Activated naive CD4-positive, alpha-beta T cell treated with anti-CD3 and anti-CD28 coated beads, Interleukin-2, amount 10 ng/mL, durations not matched to agents 7 days and 5 days (primary cell): ENCODE measurements at regions not wholly inside any gene's neighbourhood (a gene's known extent, or its start where the extent isn't known, plus 50 kb on each side); places are given as distances from the start of the nearest gene placed in this dataset.

Source experiments
- CTCF ChIA-PET: fragments of 350-600 bp; sonication (Branson Sonifier 250); formaldehyde crosslinking; loops from one replicate; lab custom pipeline; 2021; ENCODE audit warnings: antibody characterized with exemption; lab: Charles Lee
- DNase-seq: peaks from one replicate; pipeline ENCODE4 v3.0.0-alpha.2; 2020
- H3K27ac Mint-ChIP-seq: one replicate; pipeline ENCODE4 v1.8.0; 2021; ENCODE audit warnings: mild to moderate bottlenecking, moderate library complexity, mixed read lengths
- H3K27me3 Mint-ChIP-seq: one replicate; pipeline ENCODE4 v1.8.0; 2021; ENCODE audit warnings: mild to moderate bottlenecking, mixed read lengths
- H3K36me3 Mint-ChIP-seq: one replicate; pipeline ENCODE4 v1.8.0; 2021; ENCODE audit warnings: mixed read lengths
- H3K4me1 Mint-ChIP-seq: one replicate; pipeline ENCODE4 v1.8.0; 2021; ENCODE audit warnings: mixed read lengths
- H3K4me3 Mint-ChIP-seq: one replicate; pipeline ENCODE4 v1.8.0; 2021; ENCODE audit warnings: mild to moderate bottlenecking, moderate library complexity, mixed read lengths
- H3K9me3 Mint-ChIP-seq: one replicate; pipeline ENCODE4 v1.8.0; 2021; ENCODE audit warnings: mixed read lengths

GRCh38 chr4:34181891-34182290 lies 2062.4 kb downstream of the ARAP2 start:
- Mint-ChIP-seq H3K27ac (no peak overlapping the region), H3K27me3 (no peaks in the 10 kb centered on the region), H3K4me1 (no peaks in the 10 kb centered on the region), H3K4me3 (no peak overlapping the region), H3K9me3 (peaks cover 9% of the 10 kb centered on the region), H3K36me3 (no peaks in the 10 kb centered on the region)
- CTCF ChIA-PET = no interaction called here
- no peak for DNase-seq

DNA sequence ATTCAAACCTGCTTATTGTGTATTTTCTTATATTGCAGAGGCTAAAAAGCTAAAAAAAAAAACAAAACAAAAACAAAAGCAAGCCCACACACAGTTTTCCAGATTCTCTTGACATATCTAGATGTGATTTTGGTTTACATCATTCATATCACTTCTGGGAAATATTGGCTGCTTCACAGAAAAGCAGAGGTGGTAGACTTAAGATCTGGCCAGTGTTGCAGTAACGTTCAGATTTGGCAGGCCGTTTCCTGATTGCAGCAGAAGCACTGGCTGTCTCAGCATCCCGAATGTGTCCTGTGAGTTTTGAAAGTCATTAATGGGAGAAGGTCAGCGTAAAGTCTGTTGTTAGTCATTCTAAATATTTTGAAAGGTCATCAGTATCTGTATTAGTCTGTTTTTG lies 2062.0 kb downstream of the ARAP2 start:
- H3K27ac Mint-ChIP-seq = no peak overlapping the region
- CTCF ChIA-PET = no interaction called here
- peaks cover 7% of the 10 kb centered on the region for H3K9me3 Mint-ChIP-seq
- no peaks in the 10 kb centered on the region for H3K27me3 Mint-ChIP-seq
- H3K36me3 Mint-ChIP-seq = no peaks in the 10 kb centered on the region
- no peak overlapping the region for H3K4me3 Mint-ChIP-seq
- H3K4me1 Mint-ChIP-seq = no peaks in the 10 kb centered on the region
- DNase-seq = no peak

- no peak for DNase-seq
- no peaks in the 10 kb centered on the region for H3K4me1 Mint-ChIP-seq
- no peak overlapping the region for H3K27ac Mint-ChIP-seq
- H3K27me3 Mint-ChIP-seq = no peaks in the 10 kb centered on the region
- H3K36me3 Mint-ChIP-seq = no peaks in the 10 kb centered on the region
- H3K4me3 Mint-ChIP-seq = no peak overlapping the region
- CTCF ChIA-PET = no interaction called here
- H3K9me3 Mint-ChIP-seq = peaks cover 7% of the 10 kb centered on the region
Observed at GRCh38 chr4:34183926-34184325, 2060.4 kb downstream of the ARAP2 start.

GRCh38 chr4:34187056-34187455 lies 2057.3 kb downstream of the ARAP2 start:
- DNase-seq = no peak
- Mint-ChIP-seq H3K36me3 (no peaks in the 10 kb centered on the region), H3K4me3 (no peak overlapping the region), H3K27ac (no peak overlapping the region), H3K4me1 (no peaks in the 10 kb centered on the region), H3K9me3 (peaks cover 8% of the 10 kb centered on the region), H3K27me3 (no peaks in the 10 kb centered on the region)
- CTCF ChIA-PET = no interaction called here

DNA sequence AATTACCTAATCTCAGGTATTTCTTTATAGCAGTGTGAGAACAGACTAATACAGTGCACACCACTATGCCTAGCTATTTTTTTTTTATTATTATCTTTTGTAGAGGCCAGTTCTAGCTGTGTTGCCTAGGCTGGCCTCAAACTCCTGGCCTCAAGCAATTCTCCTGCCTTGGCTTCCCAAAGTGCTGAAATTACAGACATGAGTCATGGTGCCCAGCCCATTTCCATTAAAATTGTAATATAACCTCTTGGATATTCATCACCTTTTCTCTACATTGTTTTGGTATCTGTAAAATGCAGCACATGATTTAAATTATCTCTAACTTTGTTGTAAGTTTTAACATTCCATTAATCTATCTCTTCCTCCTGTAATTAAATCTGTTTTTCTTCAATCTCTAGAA lies 2052.9 kb downstream of the ARAP2 start:
- DNase-seq = no peak
- no peak overlapping the region for H3K4me3 Mint-ChIP-seq
- H3K9me3 Mint-ChIP-seq = peaks cover 3% of the 10 kb centered on the region
- no peak overlapping the region for H3K27ac Mint-ChIP-seq
- no peaks in the 10 kb centered on the region for H3K36me3 Mint-ChIP-seq
- no peaks in the 10 kb centered on the region for H3K4me1 Mint-ChIP-seq
- CTCF ChIA-PET = no interaction called here
- no peaks in the 10 kb centered on the region for H3K27me3 Mint-ChIP-seq

DNA sequence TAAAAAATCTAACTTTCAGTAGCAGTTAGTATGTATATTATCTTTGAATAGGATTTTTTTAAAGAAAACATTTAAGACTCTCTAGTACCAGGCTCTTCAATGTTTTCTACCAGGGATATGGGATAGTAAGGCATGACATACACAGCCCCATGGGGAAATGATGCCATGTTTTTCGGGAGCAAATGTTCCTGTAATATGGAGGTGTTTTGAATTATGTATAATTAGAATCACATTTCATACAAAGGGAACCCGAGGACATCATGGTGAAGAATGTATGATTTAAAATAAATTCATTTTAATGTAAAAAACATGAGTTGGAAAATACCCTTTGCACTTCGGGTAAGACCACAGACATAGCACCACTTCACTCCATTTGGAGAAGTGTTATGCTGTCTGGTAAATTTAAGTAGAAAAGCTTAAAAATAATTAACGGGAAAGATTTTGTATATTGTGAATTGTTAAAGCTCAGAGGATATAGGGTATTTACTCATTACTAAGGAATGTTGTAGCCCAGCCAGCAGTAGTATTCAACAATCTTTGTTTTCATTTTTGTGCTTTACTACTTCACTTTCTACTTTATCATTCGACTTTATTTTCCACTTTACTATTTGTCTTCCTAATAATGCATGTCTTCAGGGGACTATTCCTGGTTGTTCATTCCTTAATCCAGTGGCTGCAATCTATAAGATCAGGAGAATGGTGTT lies 2050.7 kb downstream of the ARAP2 start:
- Mint-ChIP-seq H3K4me3 (no peak overlapping the region), H3K27ac (no peak overlapping the region), H3K9me3 (peaks cover 3% of the 10 kb centered on the region), H3K36me3 (no peaks in the 10 kb centered on the region), H3K4me1 (no peaks in the 10 kb centered on the region), H3K27me3 (no peaks in the 10 kb centered on the region)
- CTCF ChIA-PET = no interaction called here
- DNase-seq = no peak

GRCh38 chr4:34194585-34194984 lies 2049.7 kb downstream of the ARAP2 start:
- CTCF ChIA-PET = no interaction called here
- DNase-seq = no peak
- no peaks in the 10 kb centered on the region for H3K36me3 Mint-ChIP-seq
- no peak overlapping the region for H3K27ac Mint-ChIP-seq
- H3K4me1 Mint-ChIP-seq = no peaks in the 10 kb centered on the region
- H3K4me3 Mint-ChIP-seq = no peak overlapping the region
- H3K27me3 Mint-ChIP-seq = no peaks in the 10 kb centered on the region
- H3K9me3 Mint-ChIP-seq = no peaks in the 10 kb centered on the region

- no peaks in the 10 kb centered on the region for H3K27me3 Mint-ChIP-seq
- no peak overlapping the region for H3K27ac Mint-ChIP-seq
- H3K9me3 Mint-ChIP-seq = peaks cover 8% of the 10 kb centered on the region
- H3K4me3 Mint-ChIP-seq = no peak overlapping the region
- H3K36me3 Mint-ChIP-seq = no peaks in the 10 kb centered on the region
- no peak for DNase-seq
- H3K4me1 Mint-ChIP-seq = no peaks in the 10 kb centered on the region
- CTCF ChIA-PET = no interaction called here
Observed at GRCh38 chr4:34196375-34196774, 2047.9 kb downstream of the ARAP2 start.

- CTCF ChIA-PET = no interaction called here
- H3K9me3 Mint-ChIP-seq = peaks cover 11% of the 10 kb centered on the region
Observed at GRCh38 chr4:34198966-34199365, 2045.3 kb downstream of the ARAP2 start.

GRCh38 chr4:34200535-34200934 lies 2043.8 kb downstream of the ARAP2 start:
- H3K27ac Mint-ChIP-seq = no peak overlapping the region
- H3K4me1 Mint-ChIP-seq = no peaks in the 10 kb centered on the region
- H3K4me3 Mint-ChIP-seq = no peak overlapping the region
- H3K27me3 Mint-ChIP-seq = no peaks in the 10 kb centered on the region
- CTCF ChIA-PET = no interaction called here
- peaks cover 11% of the 10 kb centered on the region for H3K9me3 Mint-ChIP-seq
- no peak for DNase-seq
- no peaks in the 10 kb centered on the region for H3K36me3 Mint-ChIP-seq

More at GRCh38 chr4:34198966-34199365, 2045.3 kb downstream of the ARAP2 start:
- no peak overlapping the region for H3K4me3 Mint-ChIP-seq
- no peaks in the 10 kb centered on the region for H3K36me3 Mint-ChIP-seq
- no peaks in the 10 kb centered on the region for H3K4me1 Mint-ChIP-seq
- no peak for DNase-seq
- H3K27ac Mint-ChIP-seq = no peak overlapping the region
- no peaks in the 10 kb centered on the region for H3K27me3 Mint-ChIP-seq

DNA sequence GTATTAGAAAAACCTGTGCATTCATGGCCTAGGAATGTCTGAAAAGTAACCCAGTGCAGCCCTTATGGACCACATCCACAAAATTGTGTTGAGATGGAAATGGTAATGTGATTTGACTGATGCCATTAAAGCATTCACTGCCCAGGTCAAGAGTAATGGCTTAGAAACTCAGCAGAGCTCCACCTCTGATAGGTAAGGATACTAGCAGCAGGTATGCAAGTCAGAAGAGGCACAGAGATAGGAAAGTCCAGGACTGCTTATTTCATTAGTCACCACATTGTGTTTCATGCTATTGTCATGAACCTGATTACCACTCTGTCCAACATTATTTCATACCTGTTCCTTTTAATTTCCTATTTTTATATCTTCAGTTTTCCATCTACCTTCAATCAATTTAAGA lies 2042.2 kb downstream of the ARAP2 start:
- no peaks in the 10 kb centered on the region for H3K36me3 Mint-ChIP-seq
- H3K9me3 Mint-ChIP-seq = peaks cover 13% of the 10 kb centered on the region
- no peak overlapping the region for H3K4me3 Mint-ChIP-seq
- no peaks in the 10 kb centered on the region for H3K4me1 Mint-ChIP-seq
- CTCF ChIA-PET = no interaction called here
- no peak for DNase-seq
- H3K27me3 Mint-ChIP-seq = no peaks in the 10 kb centered on the region
- H3K27ac Mint-ChIP-seq = no peak overlapping the region

DNA sequence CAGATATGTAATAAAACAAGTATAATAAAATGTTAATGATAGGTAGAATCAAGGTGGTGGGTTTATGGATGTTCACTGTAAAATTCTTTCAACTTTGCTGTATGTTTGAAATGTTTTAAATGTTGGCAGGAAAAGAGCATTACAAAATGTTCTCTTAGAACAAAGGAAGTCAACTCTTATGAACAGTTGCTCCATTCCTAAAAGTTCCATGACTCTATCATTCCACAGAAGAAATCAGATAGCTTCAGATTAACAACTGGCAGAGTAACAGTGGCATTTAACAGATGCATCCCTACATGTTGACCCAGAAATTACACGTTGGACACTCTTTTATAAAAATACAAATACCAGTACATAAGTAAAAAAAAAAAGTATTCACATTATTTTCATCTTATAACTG lies 2023.7 kb downstream of the ARAP2 start:
- no peaks in the 10 kb centered on the region for H3K4me1 Mint-ChIP-seq
- H3K27me3 Mint-ChIP-seq = no peaks in the 10 kb centered on the region
- CTCF ChIA-PET = no interaction called here
- no peak overlapping the region for H3K27ac Mint-ChIP-seq
- H3K9me3 Mint-ChIP-seq = peaks cover 8% of the 10 kb centered on the region
- no peak for DNase-seq
- H3K36me3 Mint-ChIP-seq = no peaks in the 10 kb centered on the region
- H3K4me3 Mint-ChIP-seq = no peak overlapping the region

DNA sequence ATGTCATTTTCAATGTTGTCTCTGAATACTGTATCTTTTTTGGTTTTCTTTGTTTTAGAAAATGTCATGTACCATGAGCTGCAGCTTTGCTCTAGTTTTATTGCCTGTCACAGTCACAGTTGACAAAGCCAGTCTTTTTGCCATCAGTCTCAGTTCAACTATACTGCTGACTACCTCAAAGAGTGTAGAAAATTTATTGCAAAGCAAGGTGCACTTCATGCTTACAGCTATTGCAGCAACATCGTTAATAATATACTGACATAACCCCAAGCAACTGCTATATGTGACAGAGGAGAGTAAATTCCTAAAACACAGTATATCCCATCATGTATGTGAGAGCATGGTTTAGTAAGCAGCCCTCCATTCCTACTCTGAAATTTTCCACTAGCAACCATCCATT lies 2022.3 kb downstream of the ARAP2 start:
- no peak overlapping the region for H3K27ac Mint-ChIP-seq
- H3K27me3 Mint-ChIP-seq = no peaks in the 10 kb centered on the region
- DNase-seq = no peak
- H3K4me1 Mint-ChIP-seq = no peaks in the 10 kb centered on the region
- H3K9me3 Mint-ChIP-seq = peaks cover 8% of the 10 kb centered on the region
- no peaks in the 10 kb centered on the region for H3K36me3 Mint-ChIP-seq
- CTCF ChIA-PET = no interaction called here
- no peak overlapping the region for H3K4me3 Mint-ChIP-seq

GRCh38 chr4:34236118-34236517 lies 2008.2 kb downstream of the ARAP2 start:
- H3K9me3 Mint-ChIP-seq = peaks cover 12% of the 10 kb centered on the region
- no peaks in the 10 kb centered on the region for H3K36me3 Mint-ChIP-seq
- CTCF ChIA-PET = no interaction called here
- no peak for DNase-seq
- H3K27ac Mint-ChIP-seq = no peak overlapping the region
- no peak overlapping the region for H3K4me3 Mint-ChIP-seq
- no peaks in the 10 kb centered on the region for H3K27me3 Mint-ChIP-seq
- no peaks in the 10 kb centered on the region for H3K4me1 Mint-ChIP-seq

GRCh38 chr4:34245276-34245675 lies 1999.0 kb downstream of the ARAP2 start:
- CTCF ChIA-PET = no interaction called here
- Mint-ChIP-seq H3K27me3 (no peaks in the 10 kb centered on the region), H3K4me3 (no peak overlapping the region), H3K36me3 (no peaks in the 10 kb centered on the region), H3K9me3 (peaks cover 12% of the 10 kb centered on the region), H3K4me1 (no peaks in the 10 kb centered on the region), H3K27ac (no peak overlapping the region)
- DNase-seq = no peak

DNA sequence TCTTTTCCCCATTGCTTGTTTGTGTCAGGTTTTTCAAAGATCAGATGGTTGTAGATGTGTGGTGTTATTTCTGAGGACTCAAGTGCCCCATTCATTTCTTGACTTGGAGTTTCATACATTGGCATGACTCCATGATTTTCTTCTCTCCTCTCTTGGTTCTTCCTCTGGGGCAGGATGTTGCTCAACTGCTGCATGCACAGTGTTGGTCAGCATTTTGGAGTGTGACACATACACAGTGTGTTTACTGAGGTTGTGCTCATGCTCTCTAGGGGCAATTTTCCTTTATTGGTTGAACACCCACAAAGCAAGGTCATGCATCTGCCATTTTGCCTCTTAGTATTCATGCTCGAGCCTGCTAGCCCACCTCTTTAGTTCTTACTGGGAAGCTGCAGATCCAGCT lies 1993.8 kb downstream of the ARAP2 start:
- no peak overlapping the region for H3K4me3 Mint-ChIP-seq
- no peak overlapping the region for H3K27ac Mint-ChIP-seq
- no peaks in the 10 kb centered on the region for H3K4me1 Mint-ChIP-seq
- no peak for DNase-seq
- no peaks in the 10 kb centered on the region for H3K36me3 Mint-ChIP-seq
- CTCF ChIA-PET = no interaction called here
- peaks cover 10% of the 10 kb centered on the region for H3K9me3 Mint-ChIP-seq
- no peaks in the 10 kb centered on the region for H3K27me3 Mint-ChIP-seq
